Nephron (organoid): ENCODE measurements at regions not wholly inside any gene's neighbourhood (a gene's known extent, or its start where the extent isn't known, plus 50 kb on each side); places are given as distances from the start of the nearest gene placed in this dataset.

Experiments used
- H3K27ac Mint-ChIP-seq, 3 experiments: 2 replicates each; pipeline ENCODE4 v1.8.0; 2020; ENCODE audit warnings: mixed read lengths in 3 of 3, mild to moderate bottlenecking in 2 of 3, moderate library complexity in 1 of 3
- H3K27me3 Mint-ChIP-seq: 2 replicates; pipeline ENCODE4 v1.8.0; 2021; ENCODE audit warnings: low read depth, mild to moderate bottlenecking, moderate library complexity, mixed read lengths
- H3K36me3 Mint-ChIP-seq: 2 replicates; pipeline ENCODE4 v1.8.0; 2020; ENCODE audit warnings: low read depth, mixed read lengths
- H3K4me1 Mint-ChIP-seq: 2 replicates; pipeline ENCODE4 v1.8.0; 2020; ENCODE audit warnings: mixed read lengths
- H3K4me3 Mint-ChIP-seq, 3 experiments: 2 replicates each; pipeline ENCODE4 v1.8.0; 2020; ENCODE audit warnings: mild to moderate bottlenecking in 3 of 3, mixed read lengths in 3 of 3, moderate library complexity in 2 of 3
- H3K9me3 Mint-ChIP-seq: 2 replicates; pipeline ENCODE4 v1.8.0; 2020; ENCODE audit warnings: mixed read lengths
- CTCF ChIP-seq, 3 experiments: fragments of 200-600 bp; sonication (generic); IDR thresholded peaks; one replicate each; pipeline ENCODE4 v1.5.0; 2021; ENCODE audit warnings: antibody characterized with exemption in 3 of 3; ENCODE audit not compliant: unreplicated experiment in 3 of 3

GRCh38 chr17:14405189-14405588 lies 104.3 kb downstream of the HS3ST3B1 start:
- TF ChIP-seq CTCF (IDR thresholded peaks at IDR 0.05; ENCODE audit: unreplicated experiment in 3 of 3) = no peak
- no peak overlapping the region for H3K27ac Mint-ChIP-seq
- H3K4me1 Mint-ChIP-seq = no peaks in the 10 kb centered on the region
- H3K4me3 Mint-ChIP-seq = no peak overlapping the region
- peaks cover 22% of the 10 kb centered on the region for H3K9me3 Mint-ChIP-seq
- peaks cover 3% of the 10 kb centered on the region for H3K27me3 Mint-ChIP-seq
- H3K36me3 Mint-ChIP-seq = no peaks in the 10 kb centered on the region
